Limb (tissue), 2 donors: ENCODE measurements at regions not wholly inside any gene's neighbourhood (a gene's known extent, or its start where the extent isn't known, plus 50 kb on each side); places are given as distances from the start of the nearest gene placed in this dataset.

Experiments
- DNase-seq, 2 donors: peaks; one replicate each; pipeline ENCODE4 v3.0.0-alpha.2; 2016; ENCODE audit errors: extremely low spot score in 2 of 2

DNA sequence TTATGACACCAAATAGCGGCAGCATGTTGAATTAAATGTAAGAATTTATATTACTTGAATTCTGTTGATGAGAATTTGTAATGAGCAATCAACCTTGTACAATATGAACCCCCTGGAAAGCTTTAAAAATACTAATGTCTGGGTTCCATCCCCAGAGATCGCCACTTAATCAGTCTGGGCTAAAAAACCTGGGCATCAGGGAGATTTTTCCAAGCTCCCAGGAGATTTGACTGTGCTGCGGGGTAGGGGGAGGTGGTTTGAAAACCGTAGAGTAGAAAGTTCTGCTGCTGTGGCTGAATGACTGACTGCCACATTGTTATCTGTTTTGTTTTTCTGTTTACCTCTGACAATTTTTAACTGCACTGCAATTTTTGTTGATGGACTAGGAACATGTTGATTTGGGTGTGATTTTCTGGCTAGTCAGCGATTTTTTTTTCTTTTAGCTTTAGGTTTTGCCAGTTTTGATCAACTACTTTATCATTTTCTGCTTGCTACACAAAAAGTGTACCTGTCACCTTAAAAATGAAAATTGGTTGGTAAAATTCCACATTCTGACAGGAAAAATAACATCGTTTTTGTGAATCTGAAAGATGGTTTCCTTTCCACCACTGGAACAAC is 79.3 kb downstream of the PCTP start:
- DNase-seq = no peak

DNA sequence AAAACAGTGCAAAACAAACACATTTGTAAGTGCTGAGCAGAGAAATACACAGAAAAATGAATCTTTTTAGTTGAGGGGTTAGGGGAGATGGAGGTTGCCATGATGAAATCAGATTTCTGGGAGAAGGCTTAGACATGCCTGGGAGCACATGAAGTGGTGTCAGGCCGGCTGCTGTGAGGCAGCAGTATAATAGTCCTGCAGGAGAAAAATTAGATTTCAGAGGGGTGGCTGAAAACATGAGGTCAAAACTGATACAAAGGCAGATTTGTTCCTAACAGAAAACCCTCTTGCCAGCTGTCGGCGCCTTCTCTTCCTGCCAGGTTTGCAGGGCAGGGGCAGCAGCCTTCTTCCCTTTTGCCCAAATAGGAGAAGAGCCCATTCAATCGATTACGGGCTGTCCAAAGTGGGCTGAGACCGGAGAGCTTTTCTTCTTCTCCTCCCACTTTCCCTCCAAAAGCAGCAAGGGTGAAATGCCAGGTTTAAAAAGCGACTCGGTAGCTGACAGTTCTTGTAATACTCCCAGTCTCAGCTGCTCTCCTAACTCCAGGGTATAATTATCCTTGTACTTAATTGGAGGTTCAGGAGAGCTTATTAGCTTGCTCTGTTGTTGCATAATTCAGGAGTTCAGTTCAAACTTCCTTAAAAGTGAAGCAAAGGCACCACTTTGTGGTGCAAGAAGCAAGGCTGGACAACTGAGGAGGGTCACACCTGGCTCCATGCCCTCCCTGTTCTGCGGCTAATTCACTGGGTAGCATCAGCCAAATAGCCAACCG is 80.0 kb downstream of the PCTP start:
- DNase-seq = no peak

GRCh38 chr17:55833306-55833705 is 82.5 kb downstream of the PCTP start:
- no peak for DNase-seq

DNA sequence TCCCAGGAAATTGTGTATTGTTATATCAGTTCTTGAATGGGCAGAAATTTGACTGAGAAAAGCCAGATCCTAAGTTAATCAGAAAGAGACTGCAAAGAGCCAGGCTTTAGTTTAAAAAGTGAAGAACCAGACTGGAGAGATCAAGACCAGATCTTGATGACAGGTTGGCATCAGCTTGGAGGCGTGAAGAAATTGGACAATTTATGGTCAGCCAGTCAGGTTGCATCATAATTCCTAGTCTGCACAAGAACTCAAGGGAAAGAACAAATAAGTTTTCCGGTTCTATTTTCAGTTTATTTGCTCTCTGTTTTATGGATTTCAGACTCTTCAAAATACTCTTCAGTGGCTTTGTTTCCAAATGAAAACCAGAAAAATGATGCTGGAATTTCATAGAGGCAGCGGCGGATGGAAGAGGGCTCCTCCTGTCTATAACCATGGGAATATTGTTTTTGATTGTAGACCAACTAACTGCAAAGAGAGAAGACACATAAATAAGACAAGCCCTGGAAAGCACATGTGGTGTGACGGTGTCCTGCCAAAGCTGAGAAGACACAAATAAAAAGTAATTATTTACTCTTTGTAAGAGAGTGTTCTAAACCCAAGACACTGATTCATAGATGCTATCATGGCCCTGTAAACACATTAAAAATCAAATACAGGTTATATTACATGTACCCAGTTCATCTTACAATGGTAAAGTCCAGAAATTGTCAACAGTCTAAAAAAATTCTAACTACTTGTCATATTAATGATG is 91.7 kb downstream of the PCTP start:
- no peak for DNase-seq

DNA sequence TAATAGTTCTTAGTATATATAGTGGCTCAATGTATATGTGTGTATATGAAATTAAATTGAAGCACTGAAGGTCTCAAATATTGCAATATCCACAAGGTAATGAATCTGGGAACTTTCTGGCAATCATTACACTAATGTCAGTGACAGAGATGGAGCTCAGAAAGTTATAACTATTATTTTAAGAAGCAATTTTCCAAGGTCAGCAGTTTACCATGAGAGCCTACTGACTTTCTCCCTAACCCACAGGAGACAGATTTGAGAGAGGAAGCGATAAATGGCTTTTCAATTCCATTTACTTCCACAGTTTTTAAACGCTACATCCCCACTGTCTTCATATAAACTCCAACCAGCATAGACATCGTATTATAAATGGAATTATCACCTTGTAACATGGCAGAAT is 92.9 kb downstream of the PCTP start:
- no peak for DNase-seq

DNA sequence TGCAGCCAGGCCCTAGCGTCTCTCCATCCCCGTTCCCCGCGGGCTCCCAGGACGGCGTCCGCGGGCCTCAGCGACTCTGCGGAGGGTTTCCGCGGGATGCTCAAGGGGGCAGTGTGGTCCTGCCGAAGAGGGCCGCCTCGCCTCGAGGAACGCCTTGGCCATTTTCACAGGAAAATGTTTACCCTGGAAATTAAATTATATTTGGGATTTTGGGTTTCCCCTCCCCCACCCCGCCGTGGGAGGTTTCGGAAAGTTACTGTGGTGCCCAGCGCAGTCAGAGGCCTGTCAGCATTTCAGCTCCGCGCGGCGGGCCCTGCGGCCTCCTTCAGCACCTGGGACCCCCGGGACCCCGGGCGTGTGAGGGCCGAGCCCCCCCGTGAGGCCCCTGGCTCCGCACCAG is 94.5 kb downstream of the PCTP start:
- peak; percentile 77 to 84 for DNase-seq

GRCh38 chr17:55846745-55847144 is 95.9 kb downstream of the PCTP start:
- DNase-seq = no peak

GRCh38 chr17:55852734-55853133 is 101.9 kb downstream of the PCTP start:
- DNase-seq = no peak

DNA sequence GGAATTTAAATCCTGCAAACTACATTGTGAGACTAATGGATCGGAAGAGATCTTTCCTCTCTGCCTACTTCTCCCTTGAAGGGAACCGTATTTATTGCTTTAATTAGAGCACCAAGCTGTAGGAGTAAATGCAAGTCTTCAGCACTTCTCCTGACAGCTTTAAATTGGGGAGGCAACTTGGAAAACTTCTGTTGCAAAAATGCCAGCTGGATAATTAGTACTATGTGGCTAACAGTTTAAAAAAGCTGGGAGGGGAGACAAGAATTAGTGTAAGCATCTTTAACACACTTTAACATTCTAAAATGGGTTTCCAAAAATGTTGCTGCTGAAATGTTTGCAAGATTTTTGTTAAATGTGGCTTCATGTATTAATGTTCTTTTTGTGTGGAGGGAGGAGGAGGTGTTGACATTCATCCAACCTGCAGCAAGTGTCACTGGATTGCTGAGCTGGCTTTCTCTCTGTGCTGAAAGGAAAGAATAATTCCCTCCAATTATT is 108.5 kb downstream of the PCTP start:
- DNase-seq = no peak

DNA sequence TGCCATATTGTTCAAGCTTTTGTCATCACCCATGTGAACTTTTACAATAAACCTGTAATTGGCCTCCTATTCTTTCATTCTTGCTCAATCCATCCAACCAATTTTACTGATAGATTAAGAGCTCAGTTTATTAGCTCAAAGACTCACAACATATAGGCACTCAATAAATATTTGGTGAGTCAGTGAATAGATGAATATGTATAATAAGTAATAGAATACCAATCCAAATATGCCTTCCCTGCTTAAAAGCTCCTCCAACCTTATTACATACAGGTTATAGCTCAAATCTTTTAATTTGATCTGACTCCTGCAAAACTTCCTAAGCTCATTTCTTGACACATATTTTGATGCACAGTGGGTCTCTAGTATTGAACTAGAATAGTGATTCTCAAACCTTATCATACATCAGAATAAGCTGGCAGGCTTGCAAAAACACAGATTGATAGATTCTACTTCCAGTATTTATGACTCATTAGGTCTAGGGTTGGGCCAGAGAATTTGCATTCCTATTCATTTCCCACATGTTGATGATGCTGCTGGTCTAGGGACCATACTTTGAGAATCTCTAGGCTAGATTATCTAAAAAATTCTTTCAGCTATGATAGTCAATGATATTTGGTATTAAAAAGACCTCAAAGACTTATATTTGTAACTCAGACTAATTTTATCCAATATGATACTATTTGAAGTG is 114.4 kb downstream of the PCTP start:
- DNase-seq = no peak

DNA sequence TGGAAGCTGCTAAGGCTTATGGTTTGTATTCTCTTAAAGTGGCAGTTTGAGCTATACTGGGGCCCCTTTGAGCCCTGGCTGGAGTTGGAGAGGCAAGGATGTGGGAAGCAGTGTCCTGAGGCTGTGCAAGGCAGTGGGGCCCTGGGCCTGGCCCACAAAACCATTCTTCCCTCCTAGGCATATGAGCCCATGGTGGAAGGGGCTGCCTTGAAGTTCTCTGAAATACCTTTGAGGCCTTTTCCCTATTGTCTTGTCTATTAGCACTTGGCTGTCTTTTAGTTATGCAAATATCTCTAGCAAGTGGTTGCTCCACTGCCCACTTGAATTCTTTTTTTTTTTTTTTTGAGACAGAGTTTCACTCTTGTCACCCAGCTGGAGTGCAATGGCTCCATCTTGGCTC is 119.2 kb downstream of the PCTP start:
- DNase-seq = no peak

DNA sequence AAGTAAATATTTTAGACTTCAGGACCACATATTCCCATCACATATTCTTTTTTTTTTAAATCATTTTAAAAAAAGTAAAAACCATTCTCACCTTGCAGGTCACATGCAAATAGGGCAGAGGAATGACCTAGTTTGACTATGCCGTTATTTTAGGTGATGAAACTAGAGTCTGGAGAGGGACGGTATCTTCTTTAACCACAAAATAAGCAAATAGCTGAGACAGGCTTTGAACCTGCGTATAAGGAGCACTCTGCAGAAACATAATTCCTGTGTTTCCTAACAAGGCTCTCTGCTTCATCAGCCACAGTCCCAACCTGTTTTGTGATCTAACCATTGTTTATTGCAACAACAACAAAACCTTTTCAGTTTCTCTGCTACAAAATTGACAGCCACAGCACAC is 121.5 kb downstream of the PCTP start:
- DNase-seq = no peak

DNA sequence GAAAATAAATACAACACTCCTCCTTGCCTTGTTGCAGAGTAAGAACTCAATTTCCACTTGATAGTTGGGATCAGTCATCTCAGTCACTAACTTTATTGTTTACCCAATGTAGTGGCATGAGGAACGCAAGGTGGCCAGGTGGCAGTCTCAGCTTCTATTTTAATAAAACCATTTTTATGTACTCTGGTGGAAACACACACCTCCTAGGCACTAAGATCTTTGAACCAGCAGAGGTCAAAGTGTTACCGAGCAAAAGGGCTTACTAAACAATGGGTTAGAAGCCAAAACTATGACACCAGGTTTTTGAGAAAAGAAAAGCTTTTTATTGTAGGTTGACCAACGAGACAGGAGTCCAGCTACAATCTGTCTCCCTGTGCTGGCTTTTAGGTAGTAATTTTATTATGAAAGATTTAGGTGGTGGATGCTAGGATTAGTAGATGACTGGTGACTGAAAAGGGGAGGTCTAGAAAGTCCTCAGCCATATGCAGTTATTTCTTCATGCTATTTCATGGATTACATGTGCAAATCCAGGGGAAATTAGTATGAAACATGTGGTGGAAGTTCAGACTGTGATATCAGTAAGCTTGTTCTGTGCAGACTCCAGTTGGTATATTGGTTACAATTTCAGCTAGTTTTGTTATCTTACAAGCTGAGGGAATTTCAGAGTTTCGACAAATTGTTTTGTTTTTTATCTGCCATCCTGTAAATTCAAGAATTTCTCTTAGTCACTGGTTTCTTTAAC is 122.3 kb downstream of the PCTP start:
- no peak for DNase-seq

DNA sequence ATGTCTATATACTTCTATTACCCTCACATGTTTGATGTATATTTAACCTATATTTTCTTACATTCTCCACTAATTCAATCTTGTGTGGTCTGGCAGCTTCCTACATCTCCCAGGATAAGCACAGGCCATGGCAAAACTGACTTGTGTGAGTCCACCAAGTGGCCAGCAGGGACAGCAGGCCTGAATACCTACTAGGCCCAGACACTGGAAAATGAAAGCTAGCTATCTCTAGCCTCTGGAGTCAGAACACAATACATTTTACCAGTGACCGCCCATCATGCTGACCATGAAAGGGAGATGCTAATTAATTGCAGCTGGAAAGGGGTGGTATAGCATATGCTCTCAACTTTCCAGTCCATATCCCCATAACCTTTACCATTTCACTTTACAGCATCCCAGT is 132.3 kb downstream of the PCTP start:
- no peak for DNase-seq

DNA sequence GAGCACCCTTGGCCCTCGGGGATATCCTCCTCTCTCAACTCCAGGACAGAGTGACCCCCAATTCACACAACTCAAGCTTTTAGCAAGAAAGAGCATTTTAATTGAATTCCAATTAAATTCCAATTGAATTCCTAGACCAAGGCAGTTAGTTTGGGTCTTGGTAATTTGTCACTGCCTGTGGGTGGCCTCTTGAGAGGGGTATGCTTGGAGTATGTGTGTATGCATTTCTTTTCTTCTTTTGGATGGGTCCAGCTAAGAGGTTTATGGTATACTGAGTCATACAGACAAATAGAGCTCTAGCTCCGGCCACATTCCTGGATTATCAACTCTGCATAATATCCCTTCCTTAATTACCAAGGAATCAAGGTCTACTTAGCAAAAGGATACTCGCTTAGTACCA is 136.7 kb downstream of the PCTP start:
- DNase-seq = no peak

DNA sequence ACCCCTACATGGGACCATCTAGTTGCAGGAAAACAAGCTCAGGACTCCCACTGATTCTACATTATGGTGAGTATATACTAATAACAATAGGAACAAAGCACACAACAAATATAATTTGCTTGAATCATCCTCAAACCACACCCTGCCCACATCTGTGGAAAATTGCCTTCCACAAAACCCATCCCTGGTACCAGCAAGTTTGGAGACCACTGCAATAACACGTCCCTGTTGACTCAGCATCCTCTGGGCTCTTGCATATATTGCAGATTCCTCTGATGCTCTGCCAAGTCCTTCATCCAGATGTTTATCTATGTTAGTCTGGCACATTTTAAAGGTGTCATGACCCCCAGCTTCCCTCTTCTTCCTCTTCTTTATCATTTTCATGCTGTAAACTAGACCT is 138.4 kb downstream of the PCTP start:
- DNase-seq = no peak

- DNase-seq = no peak
These were observed 144.4 kb downstream of the PCTP start for GRCh38 chr17:55895112-55895759.

GRCh38 chr17:55897301-55897700 is 146.4 kb downstream of the PCTP start:
- DNase-seq = no peak

GRCh38 chr17:55898195-55898594 is 147.3 kb downstream of the PCTP start:
- DNase-seq = no peak

DNA sequence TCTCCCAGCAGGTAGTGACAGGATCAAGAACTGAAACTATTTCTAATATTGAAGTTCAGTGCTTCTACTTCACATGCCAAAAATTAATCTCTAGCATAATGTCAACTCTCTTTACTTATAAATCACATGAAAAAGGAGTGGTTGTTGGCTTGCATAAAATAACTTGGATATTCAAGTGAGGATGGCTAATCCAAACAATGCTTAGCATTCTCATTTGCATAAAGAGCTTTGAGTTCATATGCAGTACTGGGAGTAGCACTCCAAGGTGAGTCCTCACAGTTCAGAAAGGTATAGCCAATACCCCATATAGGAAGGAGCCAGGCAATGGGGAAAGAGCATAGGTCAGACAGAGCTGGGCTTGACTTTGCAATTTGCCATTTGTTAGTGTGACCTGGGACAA is 149.3 kb downstream of the PCTP start:
- no peak for DNase-seq
